ENCODE measurements at regions not wholly inside any gene's neighbourhood (a gene's known extent, or its start where the extent isn't known, plus 50 kb on each side); places are given as distances from the start of the nearest gene placed in this dataset.

- POLR2A ChIA-PET = no interaction called here
- DNase-seq (ENCODE audit: low read depth) = no peak
- H3K27me3 ChIP-seq (ENCODE audit: control insufficient read depth, insufficient read depth, low read length) = no peaks in the 10 kb centered on the region
- CTCF ChIA-PET = interaction anchor here (1.2 kb wide), 1 partner anchor 9 kb away, joined by 3 read pairs; no protein-coding TSS in a partner anchor
- H3K36me3 ChIP-seq (ENCODE audit: control insufficient read depth, insufficient read depth, low read length) = no peaks in the 10 kb centered on the region
- H3K4me3 ChIP-seq (ENCODE audit: low read depth, low read length) = no peak overlapping the region
- no peak for TF ChIP-seq CTCF (IDR thresholded peaks at IDR 0.05; ENCODE audit: insufficient read depth, low read depth, low read length)
Observed at GRCh38 chr3:102096066-102096465, 246.8 kb downstream of the NFKBIZ start.

- CTCF ChIA-PET = no interaction called here
- POLR2A ChIA-PET = no interaction called here
- no peak for TF ChIP-seq CTCF (IDR thresholded peaks at IDR 0.05; ENCODE audit: insufficient read depth, low read depth, low read length)
- H3K36me3 ChIP-seq (ENCODE audit: control insufficient read depth, insufficient read depth, low read length) = no peaks in the 10 kb centered on the region
- DNase-seq (ENCODE audit: low read depth) = no peak
- H3K27me3 ChIP-seq (ENCODE audit: control insufficient read depth, insufficient read depth, low read length) = no peaks in the 10 kb centered on the region
- H3K4me3 ChIP-seq (ENCODE audit: low read depth, low read length) = no peak overlapping the region
Observed at GRCh38 chr3:102098130-102098885, 249.0 kb downstream of the NFKBIZ start.

GRCh38 chr3:102099913-102100312 lies 250.6 kb downstream of the NFKBIZ start:
- no peaks in the 10 kb centered on the region for H3K27me3 ChIP-seq (ENCODE audit: control insufficient read depth, insufficient read depth, low read length)
- POLR2A ChIA-PET = no interaction called here
- no peaks in the 10 kb centered on the region for H3K36me3 ChIP-seq (ENCODE audit: control insufficient read depth, insufficient read depth, low read length)
- DNase-seq (ENCODE audit: low read depth) = no peak
- TF ChIP-seq CTCF (IDR thresholded peaks at IDR 0.05; ENCODE audit: insufficient read depth, low read depth, low read length) = no peak
- no peak overlapping the region for H3K4me3 ChIP-seq (ENCODE audit: low read depth, low read length)
- CTCF ChIA-PET = no interaction called here

- Histone ChIP-seq H3K36me3 (ENCODE audit: control insufficient read depth, insufficient read depth, low read length) (no peaks in the 10 kb centered on the region), H3K27me3 (ENCODE audit: control insufficient read depth, insufficient read depth, low read length) (no peaks in the 10 kb centered on the region), H3K4me3 (ENCODE audit: low read depth, low read length) (no peak overlapping the region)
- POLR2A ChIA-PET = no interaction called here
- no peak for DNase-seq (ENCODE audit: low read depth)
- CTCF ChIA-PET = interaction anchor here (1.5 kb wide), 1 partner anchor 12 kb away, joined by 3 read pairs; no protein-coding TSS in a partner anchor
- TF ChIP-seq CTCF (IDR thresholded peaks at IDR 0.05; ENCODE audit: insufficient read depth, low read depth, low read length) = no peak
Observed at GRCh38 chr3:102102394-102102793, 253.1 kb downstream of the NFKBIZ start.

GRCh38 chr3:102104033-102104432 lies 254.7 kb downstream of the NFKBIZ start:
- no peak for TF ChIP-seq CTCF (IDR thresholded peaks at IDR 0.05; ENCODE audit: insufficient read depth, low read depth, low read length)
- no peak overlapping the region for H3K4me3 ChIP-seq (ENCODE audit: low read depth, low read length)
- H3K27me3 ChIP-seq (ENCODE audit: control insufficient read depth, insufficient read depth, low read length) = no peaks in the 10 kb centered on the region
- no peaks in the 10 kb centered on the region for H3K36me3 ChIP-seq (ENCODE audit: control insufficient read depth, insufficient read depth, low read length)
- DNase-seq (ENCODE audit: low read depth) = no peak
- ChIA-PET POLR2A (no interaction called here), CTCF (no interaction called here)

All from BJ (cell line).